ENCODE measurements at regions not wholly inside any gene's neighbourhood (a gene's known extent, or its start where the extent isn't known, plus 50 kb on each side); places are given as distances from the start of the nearest gene placed in this dataset.

DNA sequence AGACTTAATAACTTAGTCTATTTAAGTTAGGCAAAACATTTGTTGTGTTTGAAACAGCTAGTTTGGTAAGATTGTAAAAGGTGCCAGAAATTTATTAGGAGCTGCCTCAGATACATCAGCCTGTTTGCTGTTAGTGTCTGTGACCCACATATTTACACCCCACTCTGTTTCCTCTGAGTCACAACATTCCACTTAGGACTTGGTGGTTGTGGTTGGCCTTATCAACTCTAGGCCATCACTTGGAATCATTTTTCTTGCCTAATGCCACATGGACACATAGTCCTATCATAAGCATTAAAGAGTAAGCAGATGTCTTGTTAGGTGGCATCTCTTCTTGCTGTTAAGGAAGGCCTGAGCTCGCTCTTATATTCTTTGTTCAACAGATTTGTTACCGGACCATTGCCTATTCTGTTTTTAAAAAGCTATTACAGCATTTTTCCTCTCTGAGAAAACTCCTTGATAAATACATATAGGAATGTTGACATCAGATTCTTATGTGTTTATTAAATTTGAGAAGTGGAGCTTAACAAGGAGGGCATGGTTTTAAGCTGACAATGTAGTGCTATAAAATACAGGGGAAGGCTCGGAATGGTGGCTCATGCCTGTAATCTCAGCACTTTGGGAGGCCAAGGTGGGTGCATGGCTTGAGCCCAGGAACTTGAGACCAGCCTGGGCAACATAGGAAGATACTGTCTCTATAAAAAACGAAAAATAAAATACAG is 51.2 kb upstream of the PGRMC2 start:
- Histone ChIP-seq H3K9me3 (ENCODE audit: low read length) (no peaks in the 10 kb centered on the region), H3F3A (ENCODE audit: insufficient read depth, low read length) (no peaks in the 10 kb centered on the region), H4K20me1 (ENCODE audit: insufficient read depth, low read length) (no peaks in the 10 kb centered on the region), H3K27me3 (ENCODE audit: insufficient read depth, low read length) (no peaks in the 10 kb centered on the region), H2AFZ (ENCODE audit: low read length) (no peak overlapping the region), H3K79me2 (ENCODE audit: insufficient read depth, low read length) (no peaks in the 10 kb centered on the region), H3K4me3 (ENCODE audit: low read depth, low read length, poor library complexity, severe bottlenecking) (no peak overlapping the region), H3K9ac (ENCODE audit: low read length) (no peak overlapping the region), H3K27ac (ENCODE audit: low read depth, low read length, poor library complexity, severe bottlenecking) (no peak overlapping the region), H3K4me1 (ENCODE audit: insufficient read depth, low read length, severe bottlenecking) (no peaks in the 10 kb centered on the region), H3K4me2 (ENCODE audit: low read length) (no peak overlapping the region), H3K9me2 (ENCODE audit: low read depth, low read length) (no peaks in the 10 kb centered on the region), H3K36me3 (ENCODE audit: insufficient read depth, low read length) (no peaks in the 10 kb centered on the region)
- TF ChIP-seq CTCF (IDR thresholded peaks at IDR 0.05; ENCODE audit: low read length) (no peak), EZH2 (IDR thresholded peaks at IDR 0.05; ENCODE audit: borderline replicate concordance, low read length) (no peak)

DNA sequence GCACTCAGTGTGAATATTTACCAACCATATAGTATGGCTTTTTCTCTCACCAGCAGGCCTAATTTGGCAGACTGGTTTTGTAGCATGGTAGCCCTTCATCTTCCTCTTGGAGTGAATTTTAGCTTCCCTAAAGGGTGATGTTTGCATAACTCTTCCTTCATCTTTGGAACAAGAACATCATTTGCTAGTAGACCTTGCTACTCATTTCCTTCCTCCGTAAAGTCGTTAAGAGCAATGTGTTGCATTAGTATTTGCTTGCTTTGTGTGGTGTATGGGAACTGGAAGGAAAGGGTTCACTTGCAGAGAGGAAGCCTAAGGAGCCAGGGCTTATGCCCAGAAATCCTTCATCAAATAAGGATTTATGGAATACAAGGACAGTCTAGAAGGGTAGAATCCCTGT is 50.2 kb upstream of the PGRMC2 start:
- no peaks in the 10 kb centered on the region for H3K4me1 ChIP-seq (ENCODE audit: insufficient read depth, low read length, severe bottlenecking)
- H3K9me2 ChIP-seq (ENCODE audit: low read depth, low read length): no peaks in the 10 kb centered on the region
- H3K4me2 ChIP-seq (ENCODE audit: low read length): no peak overlapping the region
- H3K79me2 ChIP-seq (ENCODE audit: insufficient read depth, low read length): no peaks in the 10 kb centered on the region
- H2AFZ ChIP-seq (ENCODE audit: low read length): no peak overlapping the region
- H4K20me1 ChIP-seq (ENCODE audit: insufficient read depth, low read length): no peaks in the 10 kb centered on the region
- H3K27me3 ChIP-seq (ENCODE audit: insufficient read depth, low read length): no peaks in the 10 kb centered on the region
- no peak overlapping the region for H3K4me3 ChIP-seq (ENCODE audit: low read depth, low read length, poor library complexity, severe bottlenecking)
- H3F3A ChIP-seq (ENCODE audit: insufficient read depth, low read length): no peaks in the 10 kb centered on the region
- no peaks in the 10 kb centered on the region for H3K36me3 ChIP-seq (ENCODE audit: insufficient read depth, low read length)
- H3K9ac ChIP-seq (ENCODE audit: low read length): no peak overlapping the region
- no peak overlapping the region for H3K27ac ChIP-seq (ENCODE audit: low read depth, low read length, poor library complexity, severe bottlenecking)
- H3K9me3 ChIP-seq (ENCODE audit: low read length): no peaks in the 10 kb centered on the region
- no peak for TF ChIP-seq CTCF (IDR thresholded peaks at IDR 0.05; ENCODE audit: low read length)
- TF ChIP-seq EZH2 (IDR thresholded peaks at IDR 0.05; ENCODE audit: borderline replicate concordance, low read length): no peak
